ENCODE measurements at regions not wholly inside any gene's neighbourhood (a gene's known extent, or its start where the extent isn't known, plus 50 kb on each side); places are given as distances from the start of the nearest gene placed in this dataset.

DNA sequence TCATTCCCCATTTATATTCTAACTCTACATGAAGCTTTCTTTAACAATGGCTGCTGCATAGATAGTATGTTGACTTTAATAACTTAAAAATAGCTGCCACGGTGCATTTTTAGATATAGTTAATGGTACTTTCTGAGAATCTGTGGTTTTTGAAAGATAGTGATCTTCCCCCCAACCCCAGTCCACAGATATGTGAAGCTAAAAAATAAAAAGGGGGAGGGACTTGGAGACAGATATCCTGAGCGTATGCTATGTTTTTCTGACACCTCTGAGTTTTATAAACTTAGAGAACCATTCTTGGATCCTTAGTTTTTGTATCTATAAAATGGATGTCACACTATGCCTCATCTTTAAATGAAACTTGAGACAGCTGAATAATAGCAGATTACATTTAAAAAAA is 120.5 kb downstream of the SNX18 start:
- no peak overlapping the region for H3K4me3 ChIP-seq (ENCODE audit: low read depth, low read length)
- DNase-seq (ENCODE audit: low read depth): no peak
- TF ChIP-seq CTCF (IDR thresholded peaks at IDR 0.05; ENCODE audit: insufficient read depth, low read depth, low read length): no peak

DNA sequence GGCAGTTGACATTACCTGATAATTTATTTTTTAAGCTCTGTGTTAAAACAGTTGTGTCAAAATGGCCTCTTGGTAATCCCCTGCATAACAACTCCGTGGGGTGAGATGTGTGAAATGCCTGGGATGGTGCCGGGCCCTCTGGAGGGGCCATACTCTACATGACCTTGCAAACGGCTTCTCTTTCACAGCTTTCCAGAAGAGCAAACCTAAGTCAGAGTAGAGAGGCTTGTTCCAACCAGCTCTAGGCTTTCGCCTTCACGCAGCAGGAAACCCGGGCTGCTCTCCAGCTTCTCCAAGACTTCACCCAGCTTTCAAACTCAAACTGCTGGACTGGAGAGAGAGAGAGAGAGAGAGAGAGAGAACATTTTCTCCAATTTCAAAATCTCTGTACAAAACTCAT is 120.1 kb downstream of the SNX18 start:
- no peak for TF ChIP-seq CTCF (IDR thresholded peaks at IDR 0.05; ENCODE audit: insufficient read depth, low read depth, low read length)
- DNase-seq (ENCODE audit: low read depth): no peak
- H3K4me3 ChIP-seq (ENCODE audit: low read depth, low read length): no peak overlapping the region

- no peak overlapping the region for H3K4me3 ChIP-seq (ENCODE audit: low read depth, low read length)
- no peak for DNase-seq (ENCODE audit: low read depth)
- no peak for TF ChIP-seq CTCF (IDR thresholded peaks at IDR 0.05; ENCODE audit: insufficient read depth, low read depth, low read length)
These were observed 116.5 kb downstream of the SNX18 start for GRCh38 chr5:54634089-54634488.

- no peak overlapping the region for H3K4me3 ChIP-seq (ENCODE audit: low read depth, low read length)
- no peak for TF ChIP-seq CTCF (IDR thresholded peaks at IDR 0.05; ENCODE audit: insufficient read depth, low read depth, low read length)
- no peak for DNase-seq (ENCODE audit: low read depth)
These were observed 114.7 kb downstream of the SNX18 start for GRCh38 chr5:54632131-54632701.

DNA sequence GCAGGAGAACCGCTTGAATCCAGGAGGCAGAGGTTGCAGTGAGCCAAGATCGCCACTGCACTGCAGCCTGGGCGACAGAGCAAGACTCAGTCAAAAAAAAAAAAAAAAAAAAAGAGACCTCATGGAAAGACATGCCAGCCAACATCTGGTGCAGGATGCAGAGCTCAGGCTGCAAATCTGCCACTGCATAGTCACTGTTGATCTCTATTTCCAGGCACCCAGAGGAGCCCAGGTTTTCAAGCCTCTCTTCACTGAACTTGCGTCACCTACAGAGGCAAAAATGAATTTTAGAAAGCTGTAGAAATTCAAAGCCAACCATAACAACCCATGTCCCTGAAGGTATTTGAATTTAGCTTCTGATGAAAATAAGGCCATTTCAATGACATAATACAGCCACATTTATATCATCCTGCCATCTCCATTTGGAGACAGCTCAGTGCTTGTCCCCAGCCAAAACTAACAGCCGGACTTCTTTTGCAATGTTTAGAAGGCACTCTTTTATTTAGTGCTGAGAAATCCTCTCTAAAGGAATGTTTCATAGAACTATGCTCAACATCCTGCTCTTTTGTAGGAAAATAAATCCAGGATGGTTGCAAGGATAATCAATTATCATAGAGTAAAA is 113.3 kb downstream of the SNX18 start:
- TF ChIP-seq CTCF (IDR thresholded peaks at IDR 0.05; ENCODE audit: insufficient read depth, low read depth, low read length): no peak
- no peak overlapping the region for H3K4me3 ChIP-seq (ENCODE audit: low read depth, low read length)
- no peak for DNase-seq (ENCODE audit: low read depth)

DNA sequence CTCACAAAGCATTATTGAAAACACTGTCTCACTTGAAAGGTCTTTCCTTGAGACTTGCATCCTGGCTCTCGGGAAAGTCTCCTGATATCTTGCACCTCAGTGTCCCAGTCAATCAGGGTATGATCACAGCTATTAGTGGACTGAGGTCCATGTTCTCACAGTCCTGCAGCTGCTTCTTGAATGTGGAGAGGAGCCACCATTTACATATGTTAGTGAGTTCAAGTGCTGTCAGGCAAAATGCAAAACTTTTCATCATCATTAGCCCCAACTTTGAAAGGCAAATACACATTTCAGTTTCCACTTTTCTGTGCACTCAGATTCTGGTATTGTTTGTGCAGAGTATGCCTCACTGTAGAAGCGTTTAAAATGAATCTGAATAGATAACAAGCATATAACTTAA is 111.6 kb downstream of the SNX18 start:
- no peak overlapping the region for H3K4me3 ChIP-seq (ENCODE audit: low read depth, low read length)
- no peak for DNase-seq (ENCODE audit: low read depth)
- TF ChIP-seq CTCF (IDR thresholded peaks at IDR 0.05; ENCODE audit: insufficient read depth, low read depth, low read length): no peak

DNA sequence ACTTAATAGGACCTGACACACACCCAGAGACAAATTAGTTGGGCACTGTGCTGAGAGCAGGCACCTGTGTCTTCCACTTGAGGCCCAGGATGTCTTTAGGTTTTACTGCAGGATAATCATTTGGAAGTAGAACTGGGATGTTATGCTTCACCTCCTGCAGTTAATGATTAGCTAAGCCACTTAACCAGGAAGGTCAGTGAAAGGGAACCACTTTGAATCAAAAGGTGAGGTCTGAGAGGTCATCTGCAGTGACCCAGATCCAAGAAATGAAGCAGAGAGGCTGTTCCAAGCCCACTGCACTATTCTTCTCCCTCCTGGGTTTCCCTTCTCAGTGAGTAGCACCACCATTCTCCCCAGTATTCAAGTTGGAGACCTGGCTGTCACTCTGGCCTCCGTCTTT is 110.5 kb downstream of the SNX18 start:
- no peak for DNase-seq (ENCODE audit: low read depth)
- no peak for TF ChIP-seq CTCF (IDR thresholded peaks at IDR 0.05; ENCODE audit: insufficient read depth, low read depth, low read length)
- H3K4me3 ChIP-seq (ENCODE audit: low read depth, low read length): no peak overlapping the region
